HG02763 (cell line): ENCODE measurements at regions not wholly inside any gene's neighbourhood (a gene's known extent, or its start where the extent isn't known, plus 50 kb on each side); places are given as distances from the start of the nearest gene placed in this dataset.
"Not testable (repeated sequence)": the region's sequence is repeated elsewhere in the genome, so short reads cannot be mapped to it uniquely, and the experiment has no call there.

Experiments used
- ATAC-seq: cut with Tn5 transposase; IDR thresholded peaks from one replicate; pipeline ENCODE4 v1.9.1; 2021; ENCODE audit warnings: mild to moderate bottlenecking, moderate library complexity; ENCODE audit not compliant: unreplicated experiment

DNA sequence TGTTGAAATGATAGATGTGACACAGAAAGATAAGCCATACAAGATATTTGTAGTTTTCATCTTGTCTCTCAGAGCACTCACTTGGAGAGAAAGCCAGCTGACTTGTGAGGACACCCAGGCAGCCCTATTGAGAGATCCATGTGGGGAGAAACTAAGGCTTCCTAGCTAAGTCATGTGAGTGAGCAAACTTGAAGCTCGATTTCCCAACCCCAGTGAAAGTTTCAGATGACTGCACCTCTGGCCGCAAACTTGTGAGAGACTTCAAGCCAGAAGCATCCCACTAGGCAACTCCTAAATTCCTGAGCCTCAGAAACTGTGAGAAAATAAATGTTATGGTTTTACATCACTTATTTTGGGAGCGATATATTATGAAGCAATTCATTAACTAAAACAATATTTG, 832.3 kb downstream of the LTN1 start:
- ATAC-seq: no peak

DNA sequence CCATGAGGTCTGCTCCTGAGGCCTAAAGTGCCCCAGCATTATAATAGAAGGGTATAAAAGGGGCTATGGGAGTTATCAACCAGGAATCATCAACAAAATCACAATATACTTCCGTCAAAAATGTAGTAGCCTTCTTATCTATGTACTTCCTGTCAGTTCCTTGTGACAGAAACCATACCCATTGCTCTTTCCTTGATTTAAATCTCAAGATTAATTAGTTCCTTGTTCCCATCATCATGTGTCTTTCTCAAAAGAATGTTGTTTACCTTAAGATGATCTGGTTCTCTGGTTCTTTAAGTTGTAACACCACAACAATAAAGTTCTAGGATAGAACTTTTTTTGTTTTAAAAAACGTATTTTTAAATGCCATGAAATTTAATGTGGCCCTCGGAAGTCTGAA, 833.3 kb downstream of the LTN1 start:
- ATAC-seq: no peak

DNA sequence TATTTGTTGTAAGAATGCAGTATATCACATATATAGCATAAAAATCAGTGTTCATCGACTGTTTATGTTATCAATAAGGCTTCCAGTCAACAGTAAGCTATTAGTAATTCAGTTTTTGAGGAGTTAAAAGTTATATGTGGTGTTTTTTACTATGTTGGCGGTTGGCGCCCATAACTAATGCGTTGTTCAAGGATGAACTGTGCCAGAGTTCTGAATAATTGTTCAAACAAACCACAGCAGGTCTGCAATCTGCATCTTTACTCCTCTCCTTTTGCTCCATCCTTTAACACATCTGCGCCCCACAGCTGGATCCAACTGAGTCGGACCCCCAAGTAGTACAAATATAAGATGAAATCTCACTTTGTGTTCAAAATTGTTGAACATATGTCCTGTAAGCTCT, 836.1 kb downstream of the LTN1 start:
- no peak for ATAC-seq

DNA sequence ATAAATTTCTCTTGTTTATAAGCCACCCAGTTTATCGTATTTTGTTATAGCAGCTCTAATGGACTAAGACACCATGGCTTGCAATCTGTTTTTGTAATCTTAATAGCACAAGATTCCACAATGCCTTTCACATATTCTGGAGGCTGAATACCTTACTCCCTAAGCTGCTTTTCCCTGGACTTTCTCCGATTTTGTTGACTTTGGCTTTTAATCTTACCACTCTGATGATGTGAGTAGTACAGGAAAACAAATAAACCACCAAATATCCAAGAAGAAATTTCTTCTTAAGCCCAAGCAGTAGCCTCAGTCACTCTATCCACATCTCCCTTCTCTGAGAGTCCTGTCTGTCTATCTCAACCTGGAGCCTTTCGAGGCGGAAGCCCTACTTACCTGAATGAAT, 838.6 kb downstream of the LTN1 start:
- ATAC-seq: no peak

DNA sequence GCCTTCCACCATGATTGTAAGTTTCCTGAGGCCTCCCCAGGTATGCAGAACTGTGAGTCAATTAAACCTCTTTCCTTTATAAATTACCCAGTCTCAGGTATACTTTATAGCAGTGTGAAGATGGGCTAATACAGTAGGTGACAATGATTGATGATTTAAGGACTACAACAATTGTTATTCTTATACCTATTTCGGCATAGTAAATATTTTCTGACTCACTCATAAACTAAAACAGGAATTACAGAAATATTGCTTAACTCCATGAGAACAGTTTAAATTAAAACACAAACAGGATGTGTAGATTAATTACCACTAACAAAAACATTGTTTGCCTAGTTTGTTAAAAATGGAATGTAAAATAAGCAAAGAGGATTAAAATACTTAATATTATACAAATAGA, 839.9 kb downstream of the LTN1 start:
- no peak for ATAC-seq

DNA sequence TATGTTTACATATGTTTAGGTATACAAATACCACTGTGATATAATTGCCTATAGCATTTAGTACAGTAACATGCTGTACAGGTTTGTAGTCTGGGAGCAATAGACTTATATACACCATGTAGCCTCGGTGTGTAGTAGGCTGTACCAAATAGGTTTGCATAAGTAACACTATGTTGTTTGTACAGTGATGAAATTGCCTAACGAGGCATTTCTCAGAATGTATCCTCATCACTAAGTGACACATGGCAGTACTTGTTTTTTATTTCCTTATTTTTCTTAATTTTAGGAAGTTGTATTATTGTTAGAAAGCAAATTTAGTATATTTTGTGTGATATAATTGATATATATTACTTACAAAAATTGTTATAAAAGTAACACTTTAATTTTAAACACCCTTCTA, 840.9 kb downstream of the LTN1 start:
- ATAC-seq: no peak

DNA sequence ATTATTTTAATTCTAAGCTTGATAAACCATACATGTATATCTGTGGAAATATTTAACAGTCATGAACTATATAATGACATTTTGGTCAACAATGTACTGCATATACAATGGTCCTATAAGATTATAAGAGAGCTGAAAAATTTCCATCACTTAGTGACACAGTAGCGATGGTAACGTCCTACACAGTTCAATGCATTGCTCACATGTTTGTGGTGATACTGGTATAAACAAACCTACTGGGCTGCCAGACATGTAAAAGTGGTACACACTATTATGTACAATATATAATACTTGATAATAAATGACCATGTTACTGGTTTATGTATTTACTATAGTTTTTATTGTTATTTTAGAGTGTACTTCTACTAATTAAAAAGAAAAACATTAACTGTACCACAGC, 841.9 kb downstream of the LTN1 start:
- ATAC-seq: no peak

DNA sequence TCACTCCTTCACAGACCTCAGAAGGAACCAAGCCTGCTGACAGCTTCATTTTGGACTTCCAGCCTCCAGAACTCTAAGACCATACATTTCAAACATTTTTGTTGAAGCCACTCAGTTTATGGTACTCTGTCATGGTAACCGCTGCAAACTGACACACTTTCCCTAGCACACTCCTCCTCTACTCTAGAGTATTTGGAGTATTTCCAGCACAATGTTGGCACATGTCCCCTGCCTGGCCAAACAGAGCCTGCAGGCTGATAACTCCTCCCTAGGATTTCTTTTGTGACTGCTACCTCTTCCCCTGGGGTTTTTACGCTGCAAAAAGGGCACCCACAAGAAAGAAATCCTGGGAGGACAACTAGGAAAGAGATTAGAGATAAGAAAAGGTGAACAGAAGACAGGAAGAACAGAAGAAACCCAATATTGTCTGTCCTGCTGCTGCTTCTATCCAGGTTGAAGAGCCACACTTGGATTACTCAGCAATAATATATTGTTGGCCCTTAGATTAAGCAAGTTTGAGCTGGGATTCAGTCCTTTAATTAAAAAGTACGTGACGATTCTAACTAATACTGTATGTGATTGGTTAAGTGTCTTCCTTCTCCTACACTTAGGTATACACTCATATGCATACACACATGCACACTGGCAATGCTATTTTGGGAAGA, 844.1 kb downstream of the LTN1 start:
- ATAC-seq: no peak

DNA sequence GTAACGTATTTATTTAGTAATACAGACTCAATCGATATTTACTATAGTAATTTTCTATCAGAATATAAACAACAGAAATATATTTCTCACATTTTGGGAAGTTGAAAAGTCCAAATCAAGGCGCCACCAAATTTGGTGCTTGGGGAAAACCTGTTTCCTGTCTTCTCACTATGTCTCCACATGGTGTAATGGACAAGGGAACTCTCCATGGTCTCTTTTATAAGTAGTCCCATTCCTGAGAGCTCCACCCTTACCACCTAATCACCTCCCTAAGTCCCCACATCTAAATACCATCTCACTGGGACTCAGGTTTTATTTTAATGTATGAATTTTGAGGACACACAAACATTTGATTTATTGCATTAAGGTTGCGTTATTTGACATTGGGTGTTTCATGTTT, 848.0 kb downstream of the LTN1 start:
- ATAC-seq: no peak

DNA sequence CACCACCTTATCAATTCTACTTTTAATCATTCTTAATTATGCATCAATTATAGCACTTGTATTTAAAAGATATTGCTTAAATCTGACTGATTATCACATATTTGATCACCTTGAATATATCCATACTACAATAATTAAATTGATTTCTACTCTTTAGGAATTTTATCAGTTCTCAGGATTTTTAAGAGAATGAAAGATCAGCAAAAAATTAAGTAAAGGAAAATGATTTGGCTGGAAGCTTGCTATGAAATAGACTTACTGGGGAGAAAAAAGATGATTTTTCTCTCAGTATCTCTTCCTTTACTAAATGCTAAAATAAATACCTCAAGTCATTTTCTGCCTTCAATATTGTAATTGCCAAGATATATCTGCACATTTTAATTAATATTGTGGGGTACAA, 848.6 kb downstream of the LTN1 start:
- ATAC-seq: no peak

DNA sequence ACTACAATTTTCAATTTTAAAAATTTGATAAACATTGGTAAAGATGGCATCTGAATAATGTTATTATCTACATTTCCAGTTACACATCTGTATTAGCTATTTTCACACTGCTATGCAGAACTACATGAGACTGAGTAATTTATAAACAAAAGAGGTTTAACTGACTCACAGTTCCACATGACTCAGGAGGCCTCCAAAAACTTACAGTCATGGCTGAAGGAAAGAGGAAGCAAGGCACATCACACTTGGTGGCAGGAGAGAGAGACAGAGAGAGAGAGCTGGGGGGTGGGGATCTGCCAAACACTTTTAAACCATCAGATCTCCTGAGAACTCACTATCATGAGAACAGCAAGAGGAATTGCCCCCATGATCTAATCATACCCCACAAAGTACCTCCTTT, 850.0 kb downstream of the LTN1 start:
- ATAC-seq: no peak

DNA sequence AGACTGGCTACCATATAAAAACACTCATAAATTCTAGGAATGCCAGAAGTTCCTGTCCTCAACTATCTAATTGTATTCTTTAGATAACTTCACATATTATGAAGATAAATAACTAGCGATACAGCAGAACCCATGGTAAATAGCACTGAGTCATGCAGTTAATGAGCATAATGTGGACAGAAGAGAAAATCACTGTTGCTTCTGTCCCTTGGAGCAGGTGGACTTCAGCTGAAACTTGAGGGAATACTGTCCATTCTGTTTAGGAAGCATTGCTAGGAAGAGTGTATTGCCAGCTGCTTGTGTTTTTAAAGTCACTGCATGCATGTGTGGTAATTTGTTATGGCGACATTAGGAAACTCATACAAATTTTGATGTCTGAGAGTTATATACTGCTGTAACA, 854.4 kb downstream of the LTN1 start:
- ATAC-seq: no peak

DNA sequence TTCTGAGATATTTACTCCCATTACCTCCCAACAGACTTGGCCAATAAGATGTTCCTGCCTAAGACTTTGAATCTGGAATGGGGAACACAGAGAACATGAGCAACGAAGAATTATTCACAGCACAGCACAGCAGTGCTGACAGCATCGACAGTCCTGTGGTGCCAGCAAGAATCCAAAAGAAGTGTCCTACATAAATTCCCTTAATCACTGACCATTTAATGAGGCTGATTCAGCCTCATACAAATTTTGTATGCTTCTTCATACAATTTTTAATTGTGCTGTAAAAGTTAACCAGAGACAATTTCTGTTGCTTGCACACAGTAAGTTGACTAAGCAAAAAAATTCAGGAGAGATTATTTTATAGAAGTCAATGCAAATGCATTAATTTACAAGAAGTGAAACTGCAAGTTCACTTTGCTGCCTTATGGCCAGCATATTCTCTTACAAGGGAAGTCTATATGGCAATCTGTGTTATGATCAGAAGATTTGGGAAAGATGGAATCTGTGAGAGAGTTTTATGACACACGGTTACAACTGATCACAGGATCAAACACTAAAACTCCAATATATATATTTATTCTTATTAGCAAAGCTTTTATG, 855.9 kb downstream of the LTN1 start:
- no peak for ATAC-seq

DNA sequence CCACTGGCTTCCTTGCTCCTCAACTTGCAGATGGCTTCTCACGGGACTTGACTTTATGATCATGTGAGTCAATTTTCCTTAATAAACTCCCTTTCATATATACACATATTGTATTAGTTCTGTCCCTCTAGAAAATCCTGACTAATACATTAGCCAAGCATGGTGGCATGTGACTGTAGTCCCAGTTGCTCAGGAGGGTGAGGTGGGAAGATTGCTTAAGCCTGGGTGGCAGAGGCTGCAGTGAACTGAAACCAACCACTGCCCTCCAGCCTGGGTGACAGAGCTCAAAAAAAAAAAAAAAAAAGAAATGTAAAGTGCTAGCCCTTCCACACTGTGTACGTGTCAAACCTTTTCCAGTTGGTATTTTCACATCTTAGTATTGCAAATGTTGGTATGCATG, 857.0 kb downstream of the LTN1 start:
- no peak for ATAC-seq

DNA sequence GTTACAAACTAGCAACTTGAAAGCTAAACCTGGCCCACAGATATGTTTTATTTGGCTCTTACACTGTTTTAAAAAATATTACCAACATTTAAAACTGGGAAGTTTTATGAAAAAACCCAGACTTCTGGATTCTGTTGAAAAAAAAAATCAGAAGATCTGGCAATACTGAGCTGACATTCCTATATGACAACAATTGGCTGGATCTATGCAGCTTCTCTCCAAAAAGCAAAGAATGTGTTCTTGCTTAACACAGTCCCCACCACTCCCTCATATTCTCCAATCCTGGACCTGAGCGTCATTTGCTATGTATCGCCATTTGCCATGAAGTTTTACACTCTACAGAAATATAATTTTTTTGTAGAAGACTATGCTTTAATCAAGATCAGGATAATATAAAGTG, 859.6 kb downstream of the LTN1 start:
- ATAC-seq: no peak

DNA sequence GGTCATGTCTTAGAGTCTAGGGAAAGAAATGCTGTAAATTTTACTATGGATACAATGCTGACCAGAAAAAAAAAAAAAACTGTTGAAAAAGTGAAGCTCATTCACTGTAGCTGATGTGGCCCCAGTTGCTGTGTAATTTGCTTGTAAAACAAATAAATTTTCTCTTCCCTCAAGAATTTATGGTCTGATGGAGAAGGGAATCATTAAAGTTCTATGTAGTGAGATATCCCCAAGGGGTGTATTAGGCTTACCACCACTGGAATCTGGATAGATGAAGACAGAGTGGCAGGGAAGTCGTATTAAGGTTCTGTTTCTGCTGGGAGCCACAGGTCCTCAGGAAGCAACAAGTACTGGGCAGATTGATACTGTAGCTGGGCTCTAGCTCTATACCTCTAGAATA, 860.0 kb downstream of the LTN1 start:
- no peak for ATAC-seq

DNA sequence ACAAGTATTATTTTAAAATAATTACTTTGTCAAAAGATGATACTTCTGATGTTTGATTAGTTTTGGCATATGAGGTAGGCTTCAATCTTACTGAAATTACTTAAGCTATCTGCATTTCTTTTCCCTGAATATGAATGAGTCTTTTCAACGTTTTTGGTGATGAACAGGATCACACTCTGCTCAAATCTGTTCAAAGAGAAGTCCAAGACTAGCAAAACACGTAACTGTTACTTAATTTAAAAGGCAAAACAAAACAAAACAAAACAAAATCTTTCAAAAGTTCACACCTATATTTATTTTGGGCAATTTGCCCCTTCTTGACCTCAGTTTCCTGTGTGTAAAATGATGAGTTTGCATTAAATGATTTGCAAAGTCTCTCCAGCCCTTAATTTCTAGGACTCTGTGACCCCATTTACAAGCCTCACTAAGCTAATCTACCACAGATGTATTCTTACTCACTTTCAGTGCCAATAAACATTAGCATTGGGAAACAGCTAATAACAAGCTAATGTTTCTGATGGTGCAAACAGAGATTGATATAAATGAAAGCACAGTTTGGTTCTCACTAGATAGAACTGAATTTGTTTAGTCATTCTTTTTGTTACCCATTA, 865.4 kb downstream of the LTN1 start:
- no peak for ATAC-seq

DNA sequence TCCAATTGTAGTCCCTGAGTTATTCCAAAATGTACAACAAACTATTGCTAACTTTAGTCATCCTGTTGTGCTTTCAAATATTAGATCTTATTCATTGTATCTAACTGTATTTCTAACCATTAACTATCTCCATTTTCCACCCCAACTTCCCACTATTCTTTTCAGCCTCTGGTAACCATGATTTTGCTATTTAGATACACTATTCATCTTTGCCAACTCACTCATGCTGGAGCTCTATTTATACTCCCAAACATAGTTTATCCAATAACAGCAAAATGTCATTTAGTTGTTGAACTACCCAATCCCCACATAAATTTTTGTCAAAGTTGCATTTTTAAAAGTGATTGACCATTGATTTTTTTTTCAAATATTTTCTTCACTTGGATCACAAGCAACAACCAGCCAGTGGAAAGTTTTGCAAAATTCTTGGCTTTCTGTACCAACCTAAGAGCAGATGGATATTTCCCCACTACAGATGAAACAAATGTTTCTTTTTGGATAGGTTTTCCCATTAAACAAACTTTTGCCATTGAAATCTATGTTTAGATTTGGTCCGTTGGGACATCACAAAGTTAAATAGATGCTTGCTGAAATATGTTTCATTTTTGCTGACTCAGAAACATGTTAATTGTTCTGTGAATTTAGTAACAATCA, 866.0 kb downstream of the LTN1 start:
- no peak for ATAC-seq

DNA sequence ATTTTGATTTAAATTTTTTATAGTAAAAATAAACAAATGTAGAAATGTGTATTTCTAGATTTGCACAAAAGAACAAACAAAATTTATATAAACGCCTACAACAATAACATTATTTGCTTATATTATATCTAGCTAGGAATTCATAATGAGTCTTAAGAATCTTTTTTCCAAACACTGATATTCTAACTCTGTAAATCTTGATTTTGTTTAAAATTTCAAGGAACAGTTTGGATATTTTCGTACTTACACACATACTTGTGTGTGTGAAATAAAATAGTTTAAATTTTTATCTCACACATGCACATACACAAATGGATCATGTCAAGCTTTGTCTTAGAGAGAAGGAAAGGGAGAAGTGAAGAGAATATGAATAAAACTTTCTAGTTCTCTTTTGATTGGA, 868.1 kb downstream of the LTN1 start:
- ATAC-seq: no peak

DNA sequence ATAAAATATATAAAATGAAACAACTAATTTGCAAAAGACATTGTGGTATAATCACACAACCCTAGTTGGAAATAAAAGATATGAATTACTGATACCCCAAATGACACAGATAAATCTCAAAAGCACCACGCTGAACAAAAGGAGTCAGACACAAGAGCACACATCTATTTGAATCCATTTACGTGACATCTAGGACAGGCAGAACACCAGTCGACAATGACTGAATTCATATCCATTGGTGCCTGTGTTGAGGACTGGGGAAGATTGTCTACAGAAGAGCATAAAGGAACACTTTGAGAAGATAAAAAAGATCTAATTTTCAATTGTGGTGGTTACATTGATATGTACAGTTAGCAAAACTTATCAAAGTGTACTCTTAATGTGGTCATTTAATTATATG, 874.1 kb downstream of the LTN1 start:
- no peak for ATAC-seq

DNA sequence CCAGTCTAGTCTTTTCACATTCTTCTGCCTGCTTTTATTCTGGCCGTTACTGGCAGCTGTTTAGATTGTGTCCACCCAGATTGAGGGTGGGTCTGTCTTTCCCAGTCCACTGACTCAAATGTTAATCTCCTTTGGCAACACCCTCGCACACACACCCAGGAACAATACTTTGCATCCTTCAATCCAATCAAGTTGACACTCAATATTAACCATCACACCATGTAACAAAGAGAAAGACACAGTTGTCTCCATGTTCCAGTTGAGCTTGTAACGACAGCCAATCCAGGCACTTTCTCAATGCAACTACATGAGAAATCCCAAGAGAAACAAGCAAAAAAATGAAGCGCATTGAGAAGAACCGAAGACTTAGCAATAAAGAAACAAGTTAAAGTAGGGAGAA, 877.7 kb downstream of the LTN1 start:
- not testable (repeated sequence) for ATAC-seq

DNA sequence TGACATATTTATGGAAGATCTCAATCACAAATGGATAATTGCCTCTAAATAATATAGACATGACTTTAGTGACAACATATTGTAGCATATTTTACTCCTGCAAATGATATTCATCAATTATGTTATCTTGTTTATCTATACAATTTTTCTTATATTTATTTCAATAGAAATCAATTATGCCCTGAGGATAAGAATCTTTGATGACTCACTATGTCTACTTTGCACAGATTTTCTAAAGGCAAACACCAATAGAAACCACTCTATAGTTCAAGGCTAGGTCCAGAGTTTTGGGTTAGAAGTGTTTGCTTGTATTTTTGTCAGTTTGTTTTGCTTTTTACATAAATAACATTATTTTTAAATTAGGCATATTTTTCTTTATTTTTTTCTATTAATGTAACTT, 879.0 kb downstream of the LTN1 start:
- no peak for ATAC-seq
